K562 (cell line): ENCODE measurements at regions not wholly inside any gene's neighbourhood (a gene's known extent, or its start where the extent isn't known, plus 50 kb on each side); places are given as distances from the start of the nearest gene placed in this dataset.

Experiments
- ETV6 ChIP-seq, 3 experiments: fragments of 150-350 bp in 1 of 3; sonication (generic) in 1 of 3; formaldehyde crosslinking in 1 of 3; IDR thresholded peaks; 2 replicates each; pipeline versions ENCODE4 v1.6.1 to v1.8.0; 2014 to 2022; ENCODE audit warnings: borderline replicate concordance in 2 of 3, low read depth in 2 of 3, antibody characterized with exemption in 1 of 3, low read length in 1 of 3, mild to moderate bottlenecking in 1 of 3, missing genetic modification reagents in 1 of 3
- FIP1L1 ChIP-seq: fragments of 200-400 bp; formaldehyde crosslinking; IDR thresholded peaks from 2 replicates; pipeline ENCODE4 v1.6.1; 2018; ENCODE audit warnings: mild to moderate bottlenecking, low read depth, low read length; ENCODE audit not compliant: poor library complexity, severe bottlenecking
- POLR2G ChIP-seq: fragments of 200-400 bp; formaldehyde crosslinking; IDR thresholded peaks from 2 replicates; pipeline ENCODE4 v1.6.1; 2017; ENCODE audit warnings: low read depth, mild to moderate bottlenecking, antibody characterized with exemption, low read length, moderate library complexity
- TF ChIP-seq, protein P1 (sequence below), 2 experiments: fragments of 450-650 bp; IDR thresholded peaks; 2 replicates each; pipeline ENCODE4 v1.6.1; 2016
- TF ChIP-seq, protein P2 (sequence below), 3 experiments: IDR thresholded peaks in 2 of 3; conservative IDR thresholded peaks in 1 of 3; 2 replicates each; pipeline ENCODE4 v1.5.1; 2011 to 2012; ENCODE audit warnings: low read length in 3 of 3, mild to moderate bottlenecking in 3 of 3, control low read depth in 2 of 3, improper control_type of control experiment in 1 of 3, inconsistent platforms in 1 of 3, low read depth in 1 of 3, mixed read lengths in 1 of 3, moderate library complexity in 1 of 3; ENCODE audit not compliant: insufficient read depth in 2 of 3

DNA sequence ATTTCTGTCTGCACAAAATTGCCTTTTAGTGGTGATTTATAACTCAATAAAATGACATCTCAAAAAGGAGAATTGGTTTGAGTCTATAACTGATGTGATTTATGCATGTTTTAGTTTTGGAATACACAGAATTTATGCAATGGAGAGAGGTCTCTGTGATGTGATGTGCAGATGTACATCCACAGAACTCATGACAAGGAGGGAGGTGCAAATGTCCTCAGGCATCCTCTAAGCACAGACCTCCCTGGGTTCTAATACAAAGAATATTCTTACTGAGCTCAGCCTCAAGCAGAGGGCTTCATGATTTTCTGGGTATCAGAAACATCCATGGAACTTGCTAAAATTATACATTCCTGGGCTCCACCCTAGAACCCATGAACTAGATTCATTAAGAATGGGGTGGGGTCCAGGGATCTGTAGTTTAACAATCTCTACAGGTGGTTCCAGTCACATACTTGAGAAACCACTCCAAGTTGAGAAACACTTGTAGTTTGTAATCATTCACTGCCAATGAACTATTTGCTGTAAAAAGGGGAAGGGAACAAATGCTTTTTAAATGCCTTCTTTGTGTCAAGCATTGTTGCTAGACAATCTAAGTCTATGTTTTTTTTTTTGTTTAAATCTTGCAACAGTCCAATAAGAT, 60.2 kb upstream of the NEDD9 start:
- TF ChIP-seq, protein P1, sequence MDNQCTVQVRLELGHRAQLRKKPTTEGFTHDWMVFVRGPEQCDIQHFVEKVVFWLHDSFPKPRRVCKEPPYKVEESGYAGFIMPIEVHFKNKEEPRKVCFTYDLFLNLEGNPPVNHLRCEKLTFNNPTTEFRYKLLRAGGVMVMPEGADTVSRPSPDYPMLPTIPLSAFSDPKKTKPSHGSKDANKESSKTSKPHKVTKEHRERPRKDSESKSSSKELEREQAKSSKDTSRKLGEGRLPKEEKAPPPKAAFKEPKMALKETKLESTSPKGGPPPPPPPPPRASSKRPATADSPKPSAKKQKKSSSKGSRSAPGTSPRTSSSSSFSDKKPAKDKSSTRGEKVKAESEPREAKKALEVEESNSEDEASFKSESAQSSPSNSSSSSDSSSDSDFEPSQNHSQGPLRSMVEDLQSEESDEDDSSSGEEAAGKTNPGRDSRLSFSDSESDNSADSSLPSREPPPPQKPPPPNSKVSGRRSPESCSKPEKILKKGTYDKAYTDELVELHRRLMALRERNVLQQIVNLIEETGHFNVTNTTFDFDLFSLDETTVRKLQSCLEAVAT (IDR thresholded peaks at IDR 0.05), result no peak
- TF ChIP-seq, protein P2, sequence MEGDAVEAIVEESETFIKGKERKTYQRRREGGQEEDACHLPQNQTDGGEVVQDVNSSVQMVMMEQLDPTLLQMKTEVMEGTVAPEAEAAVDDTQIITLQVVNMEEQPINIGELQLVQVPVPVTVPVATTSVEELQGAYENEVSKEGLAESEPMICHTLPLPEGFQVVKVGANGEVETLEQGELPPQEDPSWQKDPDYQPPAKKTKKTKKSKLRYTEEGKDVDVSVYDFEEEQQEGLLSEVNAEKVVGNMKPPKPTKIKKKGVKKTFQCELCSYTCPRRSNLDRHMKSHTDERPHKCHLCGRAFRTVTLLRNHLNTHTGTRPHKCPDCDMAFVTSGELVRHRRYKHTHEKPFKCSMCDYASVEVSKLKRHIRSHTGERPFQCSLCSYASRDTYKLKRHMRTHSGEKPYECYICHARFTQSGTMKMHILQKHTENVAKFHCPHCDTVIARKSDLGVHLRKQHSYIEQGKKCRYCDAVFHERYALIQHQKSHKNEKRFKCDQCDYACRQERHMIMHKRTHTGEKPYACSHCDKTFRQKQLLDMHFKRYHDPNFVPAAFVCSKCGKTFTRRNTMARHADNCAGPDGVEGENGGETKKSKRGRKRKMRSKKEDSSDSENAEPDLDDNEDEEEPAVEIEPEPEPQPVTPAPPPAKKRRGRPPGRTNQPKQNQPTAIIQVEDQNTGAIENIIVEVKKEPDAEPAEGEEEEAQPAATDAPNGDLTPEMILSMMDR (IDR thresholded peaks at IDR 0.05 in 2 of 3, conservative IDR thresholded peaks at IDR 0.05 in 1 of 3; ENCODE audit: insufficient read depth in 2 of 3, low read depth in 1 of 3, low read length in 3 of 3), result no peak
- TF ChIP-seq FIP1L1, result no peak
- TF ChIP-seq POLR2G, result no peak
- TF ChIP-seq ETV6 (IDR thresholded peaks at IDR 0.05; ENCODE audit: borderline replicate concordance in 1 of 2, low read depth in 2 of 2, low read length in 1 of 2), result no peak
- no peak for TF ChIP-seq ETV6 (CRISPR knock-in tag; IDR thresholded peaks at IDR 0.05; ENCODE audit: borderline replicate concordance)
